SK-N-SH (cell line): ENCODE measurements at regions not wholly inside any gene's neighbourhood (a gene's known extent, or its start where the extent isn't known, plus 50 kb on each side); places are given as distances from the start of the nearest gene placed in this dataset.

ENCODE experiments used
- CTCF ChIA-PET: fragments of 300-600, 350-600 bp; formaldehyde crosslinking; extraction: SDS; loops from one replicate; lab custom pipeline; 2021; lab: Yijun Ruan, JAX
- POLR2A ChIA-PET: fragments of 350-600 bp; sonication (Branson Sonifier 250); formaldehyde crosslinking; extraction: SDS; loops from one replicate; lab custom pipeline; 2020; ENCODE audit warnings: antibody characterized with exemption, inconsistent platforms; lab: Yijun Ruan, JAX
- DNase-seq: peaks from one replicate; pipeline ENCODE4 v3.0.0; 2012
- H2AFZ ChIP-seq: fragments of 200-600 bp; sonication (generic); 2 replicates; pipeline ENCODE4 v1.8.1; 2016; ENCODE audit warnings: antibody characterized with exemption, mild to moderate bottlenecking, low read depth
- H3F3A ChIP-seq: fragments of 200-600 bp; sonication (generic); replicated peaks from 2 replicates; pipeline ENCODE3; 2016; ENCODE audit warnings: antibody characterized with exemption, mild to moderate bottlenecking; ENCODE audit not compliant: insufficient read depth
- H3K27ac ChIP-seq, 2 experiments: fragments of 200-500 bp in 1 of 2; fragments of 200-600 bp in 1 of 2; sonication (Bioruptor generic) in 1 of 2; sonication (generic), shearing (Covaris generic) in 1 of 2; 2 replicates each; pipeline versions ENCODE4 v1.5.1 to v1.6.1; 2014 to 2016; ENCODE audit warnings: low read depth in 2 of 2, inconsistent platforms in 1 of 2, low read length in 1 of 2, mild to moderate bottlenecking in 1 of 2, mixed read lengths in 1 of 2
- H3K27me3 ChIP-seq: fragments of 200-600 bp; sonication (generic), shearing (Covaris generic); 2 replicates; pipeline ENCODE4 v1.6.1; 2016; ENCODE audit warnings: mixed run types; ENCODE audit not compliant: insufficient read depth
- H3K36me3 ChIP-seq, 2 experiments: fragments of 200-500 bp in 1 of 2; fragments of 200-600 bp in 1 of 2; sonication (Bioruptor generic) in 1 of 2; sonication (generic) in 1 of 2; replicated peaks in 1 of 2; 2 replicates each; pipeline versions ENCODE3 to v1.5.1; 2014 to 2016; ENCODE audit warnings: low read length in 1 of 2, mild to moderate bottlenecking in 1 of 2; ENCODE audit not compliant: insufficient read depth in 2 of 2, control insufficient read depth in 1 of 2
- H3K4me1 ChIP-seq, 2 experiments: fragments of 200-500 bp in 1 of 2; fragments of 200-600 bp in 1 of 2; sonication (Bioruptor generic) in 1 of 2; sonication (generic), shearing (Covaris generic) in 1 of 2; 2 replicates each; pipeline versions ENCODE4 v1.5.1 to v1.6.1; 2014 to 2016; ENCODE audit warnings: low read depth in 1 of 2, low read length in 1 of 2, mixed run types in 1 of 2; ENCODE audit not compliant: insufficient read depth in 2 of 2, control insufficient read depth in 1 of 2
- H3K4me2 ChIP-seq: fragments of 200-600 bp; sonication (generic), shearing (Covaris generic); 2 replicates; pipeline ENCODE4 v1.6.1; 2017; ENCODE audit warnings: mixed run types
- H3K4me3 ChIP-seq, 2 experiments: fragments of 200-500 bp in 1 of 2; fragments of 200-600 bp in 1 of 2; sonication (Bioruptor generic) in 1 of 2; sonication (generic), shearing (Covaris generic) in 1 of 2; 2 replicates each; pipeline versions ENCODE4 v1.5.1 to v1.8.1; 2014 to 2016; ENCODE audit warnings: low read depth in 2 of 2, inconsistent platforms in 1 of 2, low read length in 1 of 2, mild to moderate bottlenecking in 1 of 2, mixed read lengths in 1 of 2, moderate library complexity in 1 of 2
- H3K79me2 ChIP-seq: fragments of 200-600 bp; sonication (generic); 2 replicates; pipeline ENCODE4 v1.8.1; 2017; ENCODE audit warnings: mild to moderate bottlenecking; ENCODE audit not compliant: insufficient read depth
- H3K9ac ChIP-seq: fragments of 200-600 bp; sonication (generic); 2 replicates; pipeline ENCODE4 v1.6.1; 2017; ENCODE audit warnings: mixed run types
- H3K9me2 ChIP-seq: fragments of 200-600 bp; sonication (generic); 2 replicates; pipeline ENCODE4 v1.6.1; 2017; ENCODE audit warnings: mixed run types
- H3K9me3 ChIP-seq: fragments of 200-600 bp; sonication (generic); 2 replicates; pipeline ENCODE4 v1.6.1; 2017; ENCODE audit warnings: mixed run types, mild to moderate bottlenecking, moderate library complexity
- H4K20me1 ChIP-seq: fragments of 200-600 bp; sonication (generic); 2 replicates; pipeline ENCODE4 v1.6.1; 2017; ENCODE audit warnings: mild to moderate bottlenecking, mixed run types; ENCODE audit not compliant: insufficient read depth
- EP300 ChIP-seq, 2 experiments: IDR thresholded peaks; 2 replicates each; pipeline versions ENCODE4 v1.4.0 to v1.6.1; 2012; ENCODE audit warnings: borderline replicate concordance in 1 of 2, low read depth in 1 of 2, low read length in 1 of 2
- EZH2phosphoT487 ChIP-seq: fragments of 200-600 bp; sonication (generic); IDR thresholded peaks from 2 replicates; pipeline ENCODE4 v1.6.1; 2017; ENCODE audit warnings: low read depth, mixed run types, mild to moderate bottlenecking, antibody characterized with exemption, moderate library complexity, borderline replicate concordance
- FOXM1 ChIP-seq: IDR thresholded peaks from 2 replicates; pipeline ENCODE4 v1.4.0; 2012; ENCODE audit warnings: low read depth, mild to moderate bottlenecking
- JUND ChIP-seq: IDR thresholded peaks from 2 replicates; pipeline ENCODE4 v1.4.0; 2012
- MAX ChIP-seq: IDR thresholded peaks from 2 replicates; pipeline ENCODE4 v1.4.0; 2012; ENCODE audit warnings: low read depth
- MXI1 ChIP-seq: IDR thresholded peaks from 2 replicates; pipeline ENCODE4 v1.6.1; 2012; ENCODE audit warnings: mild to moderate bottlenecking, low read depth, low read length, improper control_type of control experiment
- NFIC ChIP-seq: IDR thresholded peaks from 2 replicates; pipeline ENCODE4 v1.4.0; 2012; ENCODE audit warnings: borderline replicate concordance
- RCOR1 ChIP-seq: fragments of 150-350 bp; IDR thresholded peaks from 2 replicates; pipeline ENCODE4 v1.6.1; 2017; ENCODE audit warnings: antibody characterized with exemption, low read length
- REST ChIP-seq: IDR thresholded peaks from 2 replicates; pipeline ENCODE4 v1.6.1; 2012; ENCODE audit warnings: mild to moderate bottlenecking, low read depth, low read length, moderate library complexity
- RFX5 ChIP-seq: IDR thresholded peaks from 2 replicates; pipeline ENCODE4 v1.6.1; 2012; ENCODE audit warnings: mild to moderate bottlenecking, improper control_type of control experiment, low read length
- TAF1 ChIP-seq: IDR thresholded peaks from 2 replicates; pipeline ENCODE4 v1.6.1; 2012; ENCODE audit warnings: low read depth, mild to moderate bottlenecking, low read length, moderate library complexity, borderline replicate concordance
- ZBTB33 ChIP-seq: IDR thresholded peaks from 2 replicates; pipeline ENCODE4 v1.4.0; 2012; ENCODE audit warnings: low read depth, borderline replicate concordance
- WGBS: methylation state at CpG from one replicate; pipeline ENCODE4 v1.1.6; 2017; ENCODE audit warnings: low lambda C conversion rate; 5-methylcytosine and 5-hydroxymethylcytosine counted together

GRCh38 chr14:22500954-22501726 lies 87.9 kb downstream of the DAD1 start:
- Histone ChIP-seq H3K9ac (no peak overlapping the region), H3K36me3 (no peaks in the 10 kb centered on the region), H3K4me3 (no peak overlapping the region)
- WGBS: 23% methylated on average over 10 of the region's 10 CpGs
- DNase-seq: no peak
- POLR2A ChIA-PET: no interaction called here
- TF ChIP-seq ZBTB33 (no peak), RCOR1 (no peak), MXI1 (no peak), MAX (no peak)
- TF ChIP-seq, all 33 proteins: peak for 0
- Histone ChIP-seq H3K4me2 (no peak overlapping the region), H4K20me1 (no peaks in the 10 kb centered on the region), H2AFZ (no peak overlapping the region), H3K9me2 (no peaks in the 10 kb centered on the region), H3K9me3 (no peaks in the 10 kb centered on the region), H3K27ac (no peak overlapping the region), H3K27me3 (peaks cover 11% of the 10 kb centered on the region; the same call in 1 of the 2 replicates), H3K4me1 (peaks cover 0 to 1% of the 10 kb centered on the region in 2 experiments; a peak in 1 of 4 replicates), H3F3A (no peaks in the 10 kb centered on the region), H3K79me2 (no peaks in the 10 kb centered on the region)
- CTCF ChIA-PET: interaction anchor here (1.1 kb wide), 1 partner anchor 11 kb away, joined by 4 read pairs; no protein-coding TSS in a partner anchor

GRCh38 chr14:22500525-22500924 lies 88.5 kb downstream of the DAD1 start:
- DNase-seq: no peak
- Histone ChIP-seq H3K4me1 (no peaks in the 10 kb centered on the region), H3K36me3 (no peaks in the 10 kb centered on the region), H3F3A (no peaks in the 10 kb centered on the region), H3K4me3 (no peak overlapping the region), H4K20me1 (no peaks in the 10 kb centered on the region)
- TF ChIP-seq MAX: no peak
- TF ChIP-seq JUND: no peak
- TF ChIP-seq EZH2phosphoT487: no peak
- no peak for TF ChIP-seq FOXM1
- no peak for TF ChIP-seq TAF1
- no peak for TF ChIP-seq EP300 (IDR thresholded peaks at IDR 0.05; ENCODE audit: borderline replicate concordance in 1 of 2, low read depth in 1 of 2, low read length in 1 of 2)
- TF ChIP-seq NFIC: no peak
- no peak for TF ChIP-seq RFX5
- no peak for TF ChIP-seq REST
- TF ChIP-seq, all 33 proteins: peak for 0
- H3K9ac ChIP-seq: no peak overlapping the region
- no peak overlapping the region for H3K4me2 ChIP-seq
- H3K9me3 ChIP-seq: no peaks in the 10 kb centered on the region
- CTCF ChIA-PET: interaction anchor here (0.7 to 1.1 kb wide), 2 partner anchors 12 to 851 kb away, joined by 3 to 4 read pairs; no protein-coding TSS in a partner anchor
- POLR2A ChIA-PET: no interaction called here
- 18% methylated on average over 2 of the region's 2 CpGs for WGBS
- H3K9me2 ChIP-seq: no peaks in the 10 kb centered on the region
- H2AFZ ChIP-seq: no peak overlapping the region
- peaks cover 17% of the 10 kb centered on the region; the same call in 1 of the 2 replicates for H3K27me3 ChIP-seq
- no peaks in the 10 kb centered on the region for H3K79me2 ChIP-seq
- H3K27ac ChIP-seq: no peak overlapping the region
